Stimulated activated naive CD4-positive, alpha-beta T cell treated with Interleukin-2 at 50 U/mL for 16 hours (primary cell): ENCODE measurements at regions not wholly inside any gene's neighbourhood (a gene's known extent, or its start where the extent isn't known, plus 50 kb on each side); places are given as distances from the start of the nearest gene placed in this dataset.
"Not testable (repeated sequence)": the region's sequence is repeated elsewhere in the genome, so short reads cannot be mapped to it uniquely, and the experiment has no call there.

Experiments
- DNase-seq: peaks from one replicate; lab custom pipeline; 2025; lab: John Stamatoyannopoulos, UW

- no peak for DNase-seq
These were observed 82.9 kb downstream of the ZNF737 start for GRCh38 chr19:20482721-20483120.

GRCh38 chr19:20481736-20482135 is 83.8 kb downstream of the ZNF737 start:
- DNase-seq, result no peak

GRCh38 chr19:20479483-20479882 is 86.1 kb downstream of the ZNF737 start:
- no peak for DNase-seq

- DNase-seq, result no peak
These were observed 86.6 kb downstream of the ZNF737 start for GRCh38 chr19:20478936-20479335.

GRCh38 chr19:20472854-20473253 is 92.7 kb downstream of the ZNF737 start:
- no peak for DNase-seq

- no peak for DNase-seq
These were observed 94.2 kb downstream of the ZNF737 start for GRCh38 chr19:20471431-20471830.

GRCh38 chr19:20470345-20471135 is 95.0 kb downstream of the ZNF737 start:
- DNase-seq, result no peak

GRCh38 chr19:20466638-20466990 is 99.0 kb downstream of the ZNF737 start:
- not testable (repeated sequence) for DNase-seq

- DNase-seq, result not testable (repeated sequence)
These were observed 99.5 kb downstream of the ZNF737 start for GRCh38 chr19:20465922-20466637.

GRCh38 chr19:20453425-20453935 is 112.1 kb downstream of the ZNF737 start:
- DNase-seq, result no peak

- DNase-seq, result no peak
These were observed 121.2 kb downstream of the ZNF737 start for GRCh38 chr19:20444202-20444885.

- not testable (repeated sequence) for DNase-seq
These were observed 133.2 kb downstream of the ZNF737 start for GRCh38 chr19:20432266-20432842.

GRCh38 chr19:20431826-20432225 is 133.8 kb downstream of the ZNF737 start:
- no peak for DNase-seq

- DNase-seq, result peak; percentile 1
These were observed 142.0 kb downstream of the ZNF737 start for GRCh38 chr19:20423381-20424197.

GRCh38 chr19:20422216-20423205 is 143.1 kb downstream of the ZNF737 start:
- no peak for DNase-seq

GRCh38 chr19:20416661-20417060 is 148.9 kb downstream of the ZNF737 start:
- DNase-seq, result no peak

GRCh38 chr19:20414120-20414519 is 151.5 kb downstream of the ZNF737 start:
- DNase-seq, result no peak

GRCh38 chr19:20413705-20414104 is 151.9 kb downstream of the ZNF737 start:
- no peak for DNase-seq

- DNase-seq, result no peak
These were observed 152.7 kb downstream of the ZNF737 start for GRCh38 chr19:20412846-20413245.

GRCh38 chr19:20397292-20397691 is 168.3 kb downstream of the ZNF737 start:
- no peak for DNase-seq
